ENCODE measurements at regions not wholly inside any gene's neighbourhood (a gene's known extent, or its start where the extent isn't known, plus 50 kb on each side); places are given as distances from the start of the nearest gene placed in this dataset.

DNA sequence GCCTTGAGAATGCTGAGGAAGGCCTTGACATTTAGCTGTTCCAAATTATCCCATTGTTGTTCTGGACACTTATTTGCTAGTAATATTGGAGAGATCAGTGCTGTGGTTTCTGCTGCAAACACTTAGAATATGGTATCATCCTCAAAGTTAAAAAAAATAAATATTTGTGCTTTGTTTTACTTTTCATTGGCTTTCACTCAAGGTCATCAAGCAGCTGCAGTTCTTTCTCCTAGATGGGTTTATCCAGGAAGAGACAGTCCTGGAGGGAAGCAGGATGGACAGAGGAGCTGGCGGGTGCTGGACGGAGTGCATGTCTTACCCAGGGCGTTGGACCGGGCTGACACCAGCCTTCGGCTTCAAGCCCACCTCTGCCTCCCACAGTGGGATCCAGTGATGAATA is 193.6 kb downstream of the MTRR start:
- no peak for TF ChIP-seq JUN (IDR thresholded peaks at IDR 0.05; ENCODE audit: borderline replicate concordance, insufficient read depth, insufficient read length, low read depth)
- TF ChIP-seq, protein P1, sequence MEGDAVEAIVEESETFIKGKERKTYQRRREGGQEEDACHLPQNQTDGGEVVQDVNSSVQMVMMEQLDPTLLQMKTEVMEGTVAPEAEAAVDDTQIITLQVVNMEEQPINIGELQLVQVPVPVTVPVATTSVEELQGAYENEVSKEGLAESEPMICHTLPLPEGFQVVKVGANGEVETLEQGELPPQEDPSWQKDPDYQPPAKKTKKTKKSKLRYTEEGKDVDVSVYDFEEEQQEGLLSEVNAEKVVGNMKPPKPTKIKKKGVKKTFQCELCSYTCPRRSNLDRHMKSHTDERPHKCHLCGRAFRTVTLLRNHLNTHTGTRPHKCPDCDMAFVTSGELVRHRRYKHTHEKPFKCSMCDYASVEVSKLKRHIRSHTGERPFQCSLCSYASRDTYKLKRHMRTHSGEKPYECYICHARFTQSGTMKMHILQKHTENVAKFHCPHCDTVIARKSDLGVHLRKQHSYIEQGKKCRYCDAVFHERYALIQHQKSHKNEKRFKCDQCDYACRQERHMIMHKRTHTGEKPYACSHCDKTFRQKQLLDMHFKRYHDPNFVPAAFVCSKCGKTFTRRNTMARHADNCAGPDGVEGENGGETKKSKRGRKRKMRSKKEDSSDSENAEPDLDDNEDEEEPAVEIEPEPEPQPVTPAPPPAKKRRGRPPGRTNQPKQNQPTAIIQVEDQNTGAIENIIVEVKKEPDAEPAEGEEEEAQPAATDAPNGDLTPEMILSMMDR (IDR thresholded peaks at IDR 0.05; ENCODE audit: extremely low read depth in 1 of 2, insufficient read depth in 1 of 2, low read depth in 1 of 2, low read length in 2 of 2), result no peak
- no peak for TF ChIP-seq POLR2AphosphoS5 (IDR thresholded peaks at IDR 0.05; ENCODE audit: insufficient read depth, low read depth, low read length)
- TF ChIP-seq POLR2A (IDR thresholded peaks at IDR 0.05; ENCODE audit: low read depth, low read length), result no peak
- TF ChIP-seq, protein P2, sequence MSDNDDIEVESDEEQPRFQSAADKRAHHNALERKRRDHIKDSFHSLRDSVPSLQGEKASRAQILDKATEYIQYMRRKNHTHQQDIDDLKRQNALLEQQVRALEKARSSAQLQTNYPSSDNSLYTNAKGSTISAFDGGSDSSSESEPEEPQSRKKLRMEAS (IDR thresholded peaks at IDR 0.05; ENCODE audit: insufficient read depth, insufficient read length), result no peak
- TF ChIP-seq GATA2 (IDR thresholded peaks at IDR 0.05; ENCODE audit: insufficient read depth, insufficient read length, low read depth, low read length), result no peak
- TF ChIP-seq FOS (IDR thresholded peaks at IDR 0.05; ENCODE audit: borderline replicate concordance, insufficient read depth, low read length), result no peak
- no peak for TF ChIP-seq EZH2 (IDR thresholded peaks at IDR 0.05; ENCODE audit: borderline replicate concordance, low read depth, low read length, severe bottlenecking)

All from endothelial cell of umbilical vein (primary cell).